Erythroblast (primary cell): ENCODE measurements at regions not wholly inside any gene's neighbourhood (a gene's known extent, or its start where the extent isn't known, plus 50 kb on each side); places are given as distances from the start of the nearest gene placed in this dataset.

Experiments
- GATA1 ChIP-seq: IDR thresholded peaks from 2 replicates; pipeline ENCODE4 v1.6.1; 2011; ENCODE audit warnings: low read depth, mild to moderate bottlenecking, control low read depth, low read length, moderate library complexity
- POLR2A ChIP-seq: IDR thresholded peaks from 2 replicates; pipeline ENCODE4 v1.6.1; 2011; ENCODE audit warnings: mild to moderate bottlenecking, low read length

GRCh38 chr10:121157998-121158397 is 306.8 kb downstream of the WDR11 start:
- no peak for TF ChIP-seq POLR2A
- no peak for TF ChIP-seq GATA1
